ES-I3 (cell line): ENCODE measurements at regions not wholly inside any gene's neighbourhood (a gene's known extent, or its start where the extent isn't known, plus 50 kb on each side); places are given as distances from the start of the nearest gene placed in this dataset.
"Not testable (repeated sequence)": the region's sequence is repeated elsewhere in the genome, so short reads cannot be mapped to it uniquely, and the experiment has no call there.

Source experiments
- H3K36me3 ChIP-seq: 2 replicates; pipeline ENCODE4 v1.6.1; 2013; ENCODE audit warnings: mild to moderate bottlenecking, low read length, control low read depth, moderate library complexity; ENCODE audit not compliant: insufficient read depth
- H3K4me1 ChIP-seq: 2 replicates; pipeline ENCODE4 v1.6.1; 2013; ENCODE audit warnings: mild to moderate bottlenecking, control low read depth, low read length; ENCODE audit not compliant: insufficient read depth
- H3K9ac ChIP-seq: 2 replicates; pipeline ENCODE4 v1.6.1; 2013; ENCODE audit warnings: low read depth, mild to moderate bottlenecking, low read length, moderate library complexity
- H3K9me3 ChIP-seq: 2 replicates; pipeline ENCODE4 v1.6.1; 2013; ENCODE audit warnings: mild to moderate bottlenecking, low read length, moderate library complexity; ENCODE audit not compliant: control insufficient read depth, insufficient read depth

DNA sequence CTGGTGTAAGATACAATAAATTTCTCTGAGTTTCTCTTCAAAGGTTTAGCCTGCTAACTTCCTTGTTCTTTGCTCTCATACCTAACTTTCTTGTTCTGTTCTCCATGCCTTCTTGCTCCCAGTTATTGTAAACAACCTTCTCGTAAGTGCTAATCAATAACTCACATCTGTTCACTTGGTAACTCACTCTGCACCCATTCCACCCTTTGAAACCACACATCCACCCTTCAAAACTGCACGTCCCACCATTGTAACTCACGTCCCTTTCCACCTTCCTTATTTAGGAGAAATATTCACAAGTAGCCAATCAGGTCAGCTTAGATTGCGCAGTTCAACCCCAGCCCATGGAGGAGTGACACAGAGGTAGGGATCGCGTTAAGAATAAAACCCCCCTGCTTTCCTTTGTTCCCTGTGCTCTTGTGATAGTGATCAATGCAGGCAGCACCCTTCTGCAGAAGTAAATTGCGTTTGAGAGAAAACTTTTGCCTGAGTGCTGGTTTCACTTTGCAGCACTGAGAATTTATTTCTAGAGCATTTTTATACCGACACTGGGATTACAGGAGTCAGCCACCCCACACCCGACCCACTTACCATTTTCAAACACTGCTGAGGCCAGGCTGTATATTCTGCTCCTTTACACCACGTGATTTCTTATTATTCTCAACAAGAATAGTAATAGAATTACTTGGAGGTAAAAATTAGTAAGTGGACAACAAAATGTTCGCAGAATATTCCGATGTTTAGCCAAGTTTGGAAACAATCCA, 789.2 kb upstream of the RGS18 start:
- no peaks in the 10 kb centered on the region for H3K9me3 ChIP-seq
- H3K36me3 ChIP-seq, result no peaks in the 10 kb centered on the region
- no peak overlapping the region for H3K9ac ChIP-seq
- no peaks in the 10 kb centered on the region for H3K4me1 ChIP-seq

DNA sequence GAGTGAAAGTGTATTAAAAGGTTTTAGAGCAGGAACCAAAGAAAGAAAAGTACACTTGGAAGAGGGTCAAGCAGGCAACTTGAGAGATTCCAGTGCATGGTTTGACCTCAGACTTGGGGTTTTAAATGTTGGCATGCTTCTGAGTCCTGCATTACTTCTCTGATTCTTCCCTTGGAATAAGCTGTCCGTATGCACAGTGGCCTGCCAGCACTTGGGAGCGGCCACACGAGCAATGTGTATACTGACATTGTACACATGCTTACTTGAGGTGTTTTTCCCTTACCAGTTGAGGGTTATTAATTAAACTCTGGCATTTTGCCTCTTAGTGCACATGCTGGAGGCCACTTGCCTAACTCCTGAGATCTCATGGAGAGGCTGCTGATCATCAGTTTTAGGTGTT, 786.6 kb upstream of the RGS18 start:
- no peaks in the 10 kb centered on the region for H3K4me1 ChIP-seq
- H3K36me3 ChIP-seq, result no peaks in the 10 kb centered on the region
- H3K9ac ChIP-seq, result no peak overlapping the region
- H3K9me3 ChIP-seq, result no peaks in the 10 kb centered on the region

DNA sequence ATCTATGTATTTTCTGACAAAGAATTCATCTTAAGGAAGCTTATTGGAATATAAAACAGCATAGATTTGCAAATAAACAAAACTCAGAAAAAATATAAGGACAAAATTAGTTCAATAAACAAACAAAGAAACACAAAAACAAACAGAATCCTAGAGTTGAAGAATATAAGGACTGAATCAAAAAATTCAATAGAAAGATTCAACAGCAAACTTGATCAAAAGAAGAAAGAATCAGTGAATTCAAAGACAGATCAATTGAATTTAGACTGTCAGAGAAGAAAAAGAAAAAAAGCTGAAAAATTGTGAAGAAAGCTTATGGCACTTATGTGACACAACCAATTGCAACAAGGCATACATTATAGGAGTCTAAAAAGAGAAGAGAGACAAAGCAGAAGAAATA, 770.0 kb upstream of the RGS18 start:
- no peaks in the 10 kb centered on the region for H3K4me1 ChIP-seq
- H3K36me3 ChIP-seq, result no peaks in the 10 kb centered on the region
- no peaks in the 10 kb centered on the region for H3K9me3 ChIP-seq
- H3K9ac ChIP-seq, result no peak overlapping the region

DNA sequence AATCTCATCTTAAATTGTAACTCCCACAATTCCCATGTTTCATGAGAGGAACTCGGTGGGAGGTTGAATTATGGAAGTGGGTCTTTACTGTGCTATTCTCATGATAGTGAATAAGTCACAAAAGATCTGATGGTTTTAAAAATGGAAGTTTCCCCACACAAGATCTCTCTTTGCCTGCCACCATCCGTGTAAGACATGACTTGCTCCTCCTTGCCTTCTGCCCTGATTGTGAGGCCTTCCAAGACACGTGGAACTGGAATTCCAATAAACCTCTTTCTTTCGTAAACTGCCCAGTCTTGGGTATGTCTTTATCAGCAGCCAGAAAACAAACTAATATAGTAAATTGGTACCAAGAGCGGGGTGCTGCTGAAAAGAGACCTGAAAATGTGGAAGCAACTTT, 761.6 kb upstream of the RGS18 start:
- no peaks in the 10 kb centered on the region for H3K36me3 ChIP-seq

DNA sequence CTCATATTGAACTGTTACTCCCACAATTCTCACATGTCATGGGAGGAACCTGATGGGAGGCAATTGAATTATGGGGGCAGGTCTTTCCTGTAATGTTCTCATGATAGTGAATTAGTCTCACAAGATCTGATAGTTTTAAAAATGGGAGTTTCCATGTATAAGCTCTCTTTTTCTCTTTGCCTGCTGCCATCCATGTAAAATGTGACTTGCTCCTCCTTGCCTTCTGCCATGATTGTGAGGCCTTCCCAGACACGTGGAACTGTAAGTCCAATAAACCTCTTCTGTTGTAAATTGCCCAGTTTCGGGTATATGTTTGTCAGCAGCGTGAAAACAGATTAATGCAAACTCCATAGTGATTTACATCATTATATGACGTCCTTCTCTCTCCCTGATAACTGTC, 759.7 kb upstream of the RGS18 start:
- Histone ChIP-seq H3K9me3 (peaks cover 12% of the 10 kb centered on the region), H3K36me3 (no peaks in the 10 kb centered on the region), H3K4me1 (no peaks in the 10 kb centered on the region), H3K9ac (no peak overlapping the region)

More for the DNA sequence above, 761.6 kb upstream of the RGS18 start:
- Histone ChIP-seq H3K4me1 (no peaks in the 10 kb centered on the region), H3K9ac (no peak overlapping the region), H3K9me3 (peaks cover 12% of the 10 kb centered on the region)

DNA sequence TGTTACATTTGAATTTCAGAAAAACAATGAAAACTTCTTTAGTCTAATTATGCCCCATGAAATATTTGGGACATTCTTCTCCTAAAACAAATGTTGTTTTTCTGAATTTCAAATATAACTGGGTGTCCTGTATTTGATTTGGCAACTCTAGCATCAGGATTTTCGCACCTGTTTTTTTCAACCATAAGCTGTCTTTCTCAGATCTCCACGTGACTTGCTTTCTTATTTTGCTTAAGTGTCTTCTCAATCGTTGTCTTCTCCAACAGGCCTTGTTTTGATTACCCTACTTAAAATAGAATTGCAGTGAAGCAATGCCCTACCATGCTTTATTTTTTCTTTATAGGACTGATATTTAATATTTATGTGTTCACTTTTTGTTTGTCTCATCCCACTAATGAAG, 752.8 kb upstream of the RGS18 start:
- Histone ChIP-seq H3K36me3 (no peaks in the 10 kb centered on the region), H3K9me3 (no peaks in the 10 kb centered on the region; the same call in 1 of the 2 replicates), H3K4me1 (no peaks in the 10 kb centered on the region), H3K9ac (no peak overlapping the region)

DNA sequence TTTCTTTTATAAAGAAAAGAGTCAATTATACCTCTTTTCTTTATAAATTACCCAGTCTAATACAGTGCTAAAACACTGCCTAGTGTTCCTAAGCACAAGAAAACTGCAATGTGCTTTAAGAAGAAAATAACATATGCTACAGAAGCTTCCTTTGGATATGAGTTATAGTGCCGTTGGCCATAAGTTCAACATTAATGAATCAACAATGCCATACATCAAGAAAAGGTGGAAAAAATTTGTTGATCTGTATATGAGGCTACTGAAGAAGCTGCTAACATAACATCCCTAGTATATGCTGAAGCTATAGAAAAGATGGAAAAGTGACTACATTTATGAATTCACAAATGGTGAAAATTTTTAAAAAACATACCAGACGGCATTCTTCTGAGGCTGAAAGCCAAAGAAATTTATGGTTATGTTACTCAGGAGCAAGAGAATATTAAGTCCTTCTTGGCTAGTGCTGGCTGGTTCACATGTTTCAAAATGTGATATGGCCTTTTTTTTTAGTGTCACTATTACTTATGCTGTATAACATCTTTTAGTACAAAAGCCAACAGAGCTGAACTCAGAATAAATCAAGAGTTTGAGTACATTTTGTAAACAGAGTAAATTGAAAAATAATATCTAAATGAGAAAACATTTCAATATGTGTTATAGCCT, 743.2 kb upstream of the RGS18 start:
- Histone ChIP-seq H3K9ac (no peak overlapping the region), H3K4me1 (no peaks in the 10 kb centered on the region), H3K9me3 (no peaks in the 10 kb centered on the region), H3K36me3 (no peaks in the 10 kb centered on the region)

DNA sequence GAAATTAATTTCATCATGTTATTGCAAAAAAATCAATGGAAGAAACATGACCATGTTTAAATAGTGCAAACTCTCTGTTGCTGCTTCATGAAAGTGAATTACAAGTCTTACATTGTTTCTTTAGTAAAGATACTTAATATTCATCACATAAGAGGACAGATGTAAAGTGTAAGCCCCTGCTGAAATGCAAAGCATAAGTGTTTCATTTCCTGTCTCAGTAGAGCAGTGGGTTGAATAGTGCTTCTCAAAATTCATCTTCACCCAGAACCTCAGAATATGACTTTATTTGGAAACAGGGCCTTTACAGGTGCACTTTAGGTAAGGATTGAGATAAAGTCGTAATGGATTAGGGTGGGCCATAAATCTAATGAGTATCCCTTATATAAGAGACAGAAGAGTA, 738.4 kb upstream of the RGS18 start:
- H3K9ac ChIP-seq, result no peak overlapping the region
- no peaks in the 10 kb centered on the region for H3K4me1 ChIP-seq
- H3K36me3 ChIP-seq, result no peaks in the 10 kb centered on the region
- no peaks in the 10 kb centered on the region for H3K9me3 ChIP-seq

DNA sequence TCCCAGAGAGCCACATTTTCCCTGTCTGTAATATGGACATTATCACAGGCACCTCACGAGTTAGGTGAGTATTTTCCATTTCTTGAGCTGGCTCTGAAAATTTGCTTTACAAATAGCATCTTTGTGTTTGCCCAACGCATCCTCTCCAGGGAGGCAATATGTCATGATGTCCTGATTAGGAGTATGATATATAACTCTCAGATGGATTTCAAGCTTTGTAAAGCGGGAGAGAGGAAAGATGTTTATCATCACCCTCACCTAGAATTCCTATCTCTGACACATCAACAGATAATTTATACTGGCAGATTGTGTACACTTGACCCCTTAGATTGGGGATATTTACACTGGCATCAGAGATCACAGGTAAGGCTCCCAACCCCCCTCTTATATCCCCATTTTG, 730.7 kb upstream of the RGS18 start:
- Histone ChIP-seq H3K9ac (no peak overlapping the region), H3K9me3 (no peaks in the 10 kb centered on the region)

DNA sequence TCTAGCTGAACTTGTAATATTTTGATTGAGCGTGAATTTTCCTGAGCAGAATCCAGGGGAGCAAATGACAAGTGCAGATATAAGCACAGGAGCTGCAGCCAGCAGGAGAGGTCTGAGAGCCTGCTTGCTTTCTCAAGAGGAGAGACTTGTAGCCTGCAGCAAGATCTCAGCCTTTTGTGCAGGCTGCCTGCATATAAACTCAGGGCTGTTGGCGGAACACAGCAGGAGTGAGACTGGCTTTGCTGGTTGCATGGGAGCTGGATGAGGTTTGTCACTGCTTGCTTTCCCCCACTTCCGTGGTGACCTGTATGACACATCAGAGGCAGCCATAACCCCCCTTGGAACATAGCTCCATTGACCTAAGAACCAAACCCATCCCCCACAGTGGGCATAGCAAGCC, 725.4 kb upstream of the RGS18 start:
- no peaks in the 10 kb centered on the region for H3K4me1 ChIP-seq
- no peaks in the 10 kb centered on the region for H3K9me3 ChIP-seq
- H3K9ac ChIP-seq, result no peak overlapping the region
- no peaks in the 10 kb centered on the region for H3K36me3 ChIP-seq

More for the DNA sequence above, 730.7 kb upstream of the RGS18 start:
- no peaks in the 10 kb centered on the region for H3K36me3 ChIP-seq
- H3K4me1 ChIP-seq, result no peaks in the 10 kb centered on the region

DNA sequence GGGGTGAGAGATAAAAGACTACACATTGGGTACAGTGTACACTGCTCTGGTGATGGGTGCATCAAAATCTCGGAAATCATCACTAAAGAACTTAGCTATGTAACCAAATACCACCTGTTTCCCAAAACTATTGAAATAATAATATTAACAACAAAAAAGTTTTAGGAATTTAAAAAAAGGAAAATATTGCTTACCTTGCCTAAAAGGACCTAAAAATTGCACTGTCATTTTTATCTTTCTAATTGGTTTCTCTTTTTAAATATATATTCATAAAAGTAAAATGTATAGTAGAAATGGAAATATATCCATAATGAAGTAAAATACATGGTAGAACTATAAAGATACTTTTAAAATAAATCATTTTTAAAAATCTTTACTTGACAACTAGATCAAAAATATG, 719.3 kb upstream of the RGS18 start:
- H3K4me1 ChIP-seq, result no peaks in the 10 kb centered on the region
- H3K36me3 ChIP-seq, result no peaks in the 10 kb centered on the region
- no peaks in the 10 kb centered on the region for H3K9me3 ChIP-seq
- H3K9ac ChIP-seq, result no peak overlapping the region

DNA sequence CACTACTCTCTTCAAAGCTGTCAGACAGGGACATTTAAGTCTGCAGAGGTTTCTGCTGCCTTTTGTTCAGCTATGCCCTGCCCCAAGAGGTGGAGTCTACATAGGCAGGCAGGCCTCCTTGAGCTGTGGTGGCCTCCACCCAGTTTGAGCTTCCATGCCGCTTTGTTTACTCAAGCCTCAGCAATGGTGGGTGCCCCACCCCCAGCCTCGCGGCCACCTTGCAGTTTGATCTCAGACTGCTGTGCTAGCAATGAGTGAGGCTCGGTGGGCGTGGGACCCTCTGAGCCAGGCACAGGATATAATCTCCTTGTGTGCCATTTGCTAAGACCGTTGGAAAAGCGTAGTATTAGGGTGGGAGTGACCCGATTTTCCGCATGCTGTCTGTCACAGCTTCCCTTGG, 710.0 kb upstream of the RGS18 start:
- H3K36me3 ChIP-seq, H3K9me3 ChIP-seq, H3K9ac ChIP-seq, H3K4me1 ChIP-seq: not testable (repeated sequence)

DNA sequence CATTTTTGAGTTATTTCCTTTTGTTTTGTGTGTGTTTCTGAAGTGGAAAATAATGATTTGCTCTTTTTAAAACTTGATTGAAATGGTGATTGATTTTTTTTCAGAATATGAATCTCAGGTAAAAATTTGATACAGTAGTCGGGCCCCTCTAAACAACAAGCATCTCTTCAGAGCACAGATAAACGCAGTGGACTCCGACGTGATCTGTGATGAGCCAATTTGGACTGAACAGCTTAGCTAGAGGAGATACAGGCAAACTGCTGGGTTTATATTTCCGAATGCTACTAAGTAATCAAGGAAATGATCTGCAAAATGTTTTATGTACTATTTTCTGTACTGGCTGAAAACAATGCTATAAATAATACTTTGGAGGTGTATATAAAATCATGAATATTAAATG, 705.7 kb upstream of the RGS18 start:
- H3K4me1 ChIP-seq, result no peaks in the 10 kb centered on the region
- no peak overlapping the region for H3K9ac ChIP-seq
- H3K36me3 ChIP-seq, result no peaks in the 10 kb centered on the region
- H3K9me3 ChIP-seq, result no peaks in the 10 kb centered on the region; the same call in 1 of the 2 replicates

DNA sequence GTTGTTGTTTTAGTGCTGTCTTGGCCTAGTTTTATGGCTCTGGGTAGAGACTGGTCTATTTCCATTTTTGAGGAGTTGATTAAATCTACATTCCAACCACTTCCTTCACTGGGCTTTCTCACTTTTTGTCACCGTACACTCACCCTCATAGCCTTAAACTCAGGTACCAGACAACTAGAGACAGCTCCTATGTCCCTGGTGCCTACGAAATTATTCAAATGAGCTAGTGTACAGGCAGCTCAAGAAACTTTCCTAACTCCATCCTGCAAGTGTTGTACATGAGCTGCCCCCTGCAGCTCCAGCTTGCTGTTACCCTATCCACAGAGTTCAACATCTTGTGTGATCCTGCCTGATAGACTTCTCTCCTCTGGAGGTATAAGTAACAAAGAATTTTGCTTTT, 704.8 kb upstream of the RGS18 start:
- Histone ChIP-seq H3K9ac (no peak overlapping the region), H3K9me3 (no peaks in the 10 kb centered on the region; the same call in 1 of the 2 replicates), H3K36me3 (no peaks in the 10 kb centered on the region), H3K4me1 (no peaks in the 10 kb centered on the region)

DNA sequence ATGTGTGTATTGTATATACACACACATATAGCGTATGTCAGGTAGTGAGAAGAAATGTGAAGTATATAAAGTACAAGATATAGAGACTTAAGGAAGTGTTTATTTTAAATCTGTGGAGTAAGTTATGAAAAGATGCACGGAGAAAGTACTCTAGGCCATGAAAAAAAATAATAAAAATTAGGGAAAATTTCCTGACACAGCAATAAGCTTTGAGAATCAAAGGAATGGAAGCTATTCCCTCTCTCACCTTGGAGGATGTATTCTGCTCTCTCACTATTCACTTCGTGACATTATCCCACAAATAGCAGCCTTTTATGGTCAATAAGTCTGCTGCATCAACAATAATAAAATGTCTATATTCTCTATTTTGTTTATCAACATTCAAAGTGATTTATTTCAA, 700.4 kb upstream of the RGS18 start:
- H3K9ac ChIP-seq, result no peak overlapping the region
- no peaks in the 10 kb centered on the region for H3K9me3 ChIP-seq

More for the DNA sequence above, 700.4 kb upstream of the RGS18 start:
- Histone ChIP-seq H3K4me1 (no peaks in the 10 kb centered on the region), H3K36me3 (no peaks in the 10 kb centered on the region)
